K562 (cell line): ENCODE measurements at regions not wholly inside any gene's neighbourhood (a gene's known extent, or its start where the extent isn't known, plus 50 kb on each side); places are given as distances from the start of the nearest gene placed in this dataset.
"Not testable (repeated sequence)": the region's sequence is repeated elsewhere in the genome, so short reads cannot be mapped to it uniquely, and the experiment has no call there.

Experiments
- BRF2 ChIP-seq: IDR thresholded peaks from 3 replicates; pipeline ENCODE4 v1.6.1; 2011; ENCODE audit warnings: borderline replicate concordance, mild to moderate bottlenecking; ENCODE audit not compliant: insufficient read length, insufficient read depth
- CBX5 ChIP-seq: IDR thresholded peaks from 2 replicates; pipeline ENCODE4 v1.6.1; 2014; ENCODE audit warnings: low read depth, borderline replicate concordance
- E2F8 ChIP-seq: fragments of 450-650 bp; IDR thresholded peaks from 2 replicates; pipeline ENCODE4 v1.7.1; 2018; ENCODE audit warnings: mild to moderate bottlenecking, low read depth; ENCODE audit not compliant: partially characterized antibody
- MXI1 ChIP-seq: IDR thresholded peaks from 2 replicates; pipeline ENCODE4 v1.6.1; 2011; ENCODE audit warnings: low read depth, mild to moderate bottlenecking, improper control_type of control experiment, low read length
- RUNX1 ChIP-seq: sonication (generic); IDR thresholded peaks from 2 replicates; pipeline ENCODE4 v1.6.1; 2016; ENCODE audit warnings: antibody characterized with exemption, low read depth
- TAF15 ChIP-seq: fragments of 200-400 bp; formaldehyde crosslinking; IDR thresholded peaks from 2 replicates; pipeline ENCODE4 v1.6.1; 2017; ENCODE audit warnings: mild to moderate bottlenecking, low read depth, low read length, moderate library complexity
- ZNF232 ChIP-seq: sonication (generic); formaldehyde crosslinking; IDR thresholded peaks from 2 replicates; pipeline ENCODE4 v1.8.0; 2022; ENCODE audit warnings: mild to moderate bottlenecking, missing genetic modification reagents
- TF ChIP-seq, protein P1 (sequence below), 3 experiments: IDR thresholded peaks in 2 of 3; conservative IDR thresholded peaks in 1 of 3; 2 replicates each; pipeline ENCODE4 v1.5.1; 2011 to 2012; ENCODE audit warnings: low read length in 3 of 3, mild to moderate bottlenecking in 3 of 3, control low read depth in 2 of 3, improper control_type of control experiment in 1 of 3, inconsistent platforms in 1 of 3, low read depth in 1 of 3, mixed read lengths in 1 of 3, moderate library complexity in 1 of 3; ENCODE audit not compliant: insufficient read depth in 2 of 3

DNA sequence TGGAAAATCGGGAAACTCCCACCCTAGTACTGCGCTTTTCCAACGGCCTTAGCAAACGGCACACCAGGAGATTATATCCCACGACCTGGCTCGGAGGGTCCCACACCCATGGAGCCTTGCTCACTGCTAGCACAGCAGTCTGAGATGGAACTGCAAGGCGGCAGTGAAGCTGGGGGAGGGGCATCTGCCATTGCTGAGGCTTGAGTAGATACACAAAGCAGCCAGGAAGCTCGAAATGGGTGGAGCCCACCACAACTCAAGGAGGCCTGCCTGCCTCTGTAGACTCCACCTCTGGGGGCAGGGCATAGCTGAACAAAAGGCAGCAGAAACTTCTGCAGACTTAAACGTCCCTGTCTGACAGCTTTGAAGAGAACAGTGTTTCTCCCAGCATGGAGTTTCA, 77.8 kb upstream of the SMIM31 start:
- not testable (repeated sequence) for TF ChIP-seq ZNF232 (CRISPR knock-in tag); E2F8; RUNX1; MXI1; TAF15; CBX5; BRF2
- TF ChIP-seq, protein P1, sequence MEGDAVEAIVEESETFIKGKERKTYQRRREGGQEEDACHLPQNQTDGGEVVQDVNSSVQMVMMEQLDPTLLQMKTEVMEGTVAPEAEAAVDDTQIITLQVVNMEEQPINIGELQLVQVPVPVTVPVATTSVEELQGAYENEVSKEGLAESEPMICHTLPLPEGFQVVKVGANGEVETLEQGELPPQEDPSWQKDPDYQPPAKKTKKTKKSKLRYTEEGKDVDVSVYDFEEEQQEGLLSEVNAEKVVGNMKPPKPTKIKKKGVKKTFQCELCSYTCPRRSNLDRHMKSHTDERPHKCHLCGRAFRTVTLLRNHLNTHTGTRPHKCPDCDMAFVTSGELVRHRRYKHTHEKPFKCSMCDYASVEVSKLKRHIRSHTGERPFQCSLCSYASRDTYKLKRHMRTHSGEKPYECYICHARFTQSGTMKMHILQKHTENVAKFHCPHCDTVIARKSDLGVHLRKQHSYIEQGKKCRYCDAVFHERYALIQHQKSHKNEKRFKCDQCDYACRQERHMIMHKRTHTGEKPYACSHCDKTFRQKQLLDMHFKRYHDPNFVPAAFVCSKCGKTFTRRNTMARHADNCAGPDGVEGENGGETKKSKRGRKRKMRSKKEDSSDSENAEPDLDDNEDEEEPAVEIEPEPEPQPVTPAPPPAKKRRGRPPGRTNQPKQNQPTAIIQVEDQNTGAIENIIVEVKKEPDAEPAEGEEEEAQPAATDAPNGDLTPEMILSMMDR (IDR thresholded peaks at IDR 0.05 in 2 of 3, conservative IDR thresholded peaks at IDR 0.05 in 1 of 3; ENCODE audit: insufficient read depth in 2 of 3, low read depth in 1 of 3, low read length in 3 of 3) = not testable (repeated sequence)
